ES-I3 (cell line): ENCODE measurements at regions not wholly inside any gene's neighbourhood (a gene's known extent, or its start where the extent isn't known, plus 50 kb on each side); places are given as distances from the start of the nearest gene placed in this dataset.
"Not testable (repeated sequence)": the region's sequence is repeated elsewhere in the genome, so short reads cannot be mapped to it uniquely, and the experiment has no call there.

Experiments used
- H3K36me3 ChIP-seq: 2 replicates; pipeline ENCODE4 v1.6.1; 2013; ENCODE audit warnings: mild to moderate bottlenecking, low read length, control low read depth, moderate library complexity; ENCODE audit not compliant: insufficient read depth
- H3K4me1 ChIP-seq: 2 replicates; pipeline ENCODE4 v1.6.1; 2013; ENCODE audit warnings: mild to moderate bottlenecking, control low read depth, low read length; ENCODE audit not compliant: insufficient read depth
- H3K9ac ChIP-seq: 2 replicates; pipeline ENCODE4 v1.6.1; 2013; ENCODE audit warnings: low read depth, mild to moderate bottlenecking, low read length, moderate library complexity
- H3K9me3 ChIP-seq: 2 replicates; pipeline ENCODE4 v1.6.1; 2013; ENCODE audit warnings: mild to moderate bottlenecking, low read length, moderate library complexity; ENCODE audit not compliant: control insufficient read depth, insufficient read depth

- H3K36me3 ChIP-seq, H3K9ac ChIP-seq: not testable (repeated sequence)
Observed at GRCh38 chr22:22338778-22339177, 94.2 kb downstream of the VPREB1 start.

GRCh38 chr22:22341736-22342135 lies 97.2 kb downstream of the VPREB1 start:
- H3K4me1 ChIP-seq = no peaks in the 10 kb centered on the region
- no peak overlapping the region for H3K9ac ChIP-seq

More at GRCh38 chr22:22338778-22339177, 94.2 kb downstream of the VPREB1 start:
- H3K9me3 ChIP-seq, H3K4me1 ChIP-seq: not testable (repeated sequence)

GRCh38 chr22:22342697-22343580 lies 98.4 kb downstream of the VPREB1 start:
- H3K9me3 ChIP-seq = no peaks in the 10 kb centered on the region
- H3K9ac ChIP-seq = no peak overlapping the region
- no peaks in the 10 kb centered on the region for H3K4me1 ChIP-seq
- H3K36me3 ChIP-seq = no peaks in the 10 kb centered on the region

More at GRCh38 chr22:22341736-22342135, 97.2 kb downstream of the VPREB1 start:
- Histone ChIP-seq H3K36me3 (no peaks in the 10 kb centered on the region), H3K9me3 (no peaks in the 10 kb centered on the region)

GRCh38 chr22:22343581-22344296 lies 99.2 kb downstream of the VPREB1 start:
- no peaks in the 10 kb centered on the region for H3K36me3 ChIP-seq
- H3K9me3 ChIP-seq = no peaks in the 10 kb centered on the region
- H3K4me1 ChIP-seq = peaks cover 5% of the 10 kb centered on the region
- no peak overlapping the region for H3K9ac ChIP-seq

- Histone ChIP-seq H3K4me1 (peaks cover 12% of the 10 kb centered on the region), H3K36me3 (no peaks in the 10 kb centered on the region), H3K9ac (no peak overlapping the region), H3K9me3 (no peaks in the 10 kb centered on the region)
Observed at GRCh38 chr22:22344430-22344829, 99.8 kb downstream of the VPREB1 start.

GRCh38 chr22:22345781-22346180 lies 101.2 kb downstream of the VPREB1 start:
- Histone ChIP-seq H3K4me1 (peaks cover 17% of the 10 kb centered on the region), H3K36me3 (no peaks in the 10 kb centered on the region), H3K9me3 (no peaks in the 10 kb centered on the region), H3K9ac (no peak overlapping the region)

- no peaks in the 10 kb centered on the region for H3K9me3 ChIP-seq
- no peaks in the 10 kb centered on the region for H3K36me3 ChIP-seq
- peaks cover 17% of the 10 kb centered on the region for H3K4me1 ChIP-seq
- H3K9ac ChIP-seq = no peak overlapping the region
Observed at GRCh38 chr22:22346401-22347107, 102.0 kb downstream of the VPREB1 start.

GRCh38 chr22:22348127-22348814 lies 103.7 kb downstream of the VPREB1 start:
- Histone ChIP-seq H3K9me3 (no peaks in the 10 kb centered on the region), H3K9ac (no peak overlapping the region), H3K36me3 (no peaks in the 10 kb centered on the region), H3K4me1 (peaks cover 17% of the 10 kb centered on the region)

GRCh38 chr22:22348815-22349454 lies 104.3 kb downstream of the VPREB1 start:
- H3K36me3 ChIP-seq = no peaks in the 10 kb centered on the region
- no peaks in the 10 kb centered on the region for H3K9me3 ChIP-seq
- H3K4me1 ChIP-seq = peaks cover 17% of the 10 kb centered on the region
- H3K9ac ChIP-seq = no peak overlapping the region

GRCh38 chr22:22349455-22349836 lies 104.9 kb downstream of the VPREB1 start:
- Histone ChIP-seq H3K9ac (no peak overlapping the region), H3K9me3 (no peaks in the 10 kb centered on the region), H3K36me3 (no peaks in the 10 kb centered on the region), H3K4me1 (peaks cover 17% of the 10 kb centered on the region)

GRCh38 chr22:22351366-22351765 lies 106.8 kb downstream of the VPREB1 start:
- H3K4me1 ChIP-seq = peaks cover 17% of the 10 kb centered on the region
- no peaks in the 10 kb centered on the region for H3K36me3 ChIP-seq
- H3K9ac ChIP-seq = no peak overlapping the region
- no peaks in the 10 kb centered on the region for H3K9me3 ChIP-seq

- H3K9me3 ChIP-seq = no peaks in the 10 kb centered on the region
- H3K9ac ChIP-seq = no peak overlapping the region
- H3K36me3 ChIP-seq = no peaks in the 10 kb centered on the region
- peaks cover 17% of the 10 kb centered on the region for H3K4me1 ChIP-seq
Observed at GRCh38 chr22:22352371-22352999, 107.9 kb downstream of the VPREB1 start.

GRCh38 chr22:22355096-22355834 lies 110.7 kb downstream of the VPREB1 start:
- no peaks in the 10 kb centered on the region for H3K9me3 ChIP-seq
- H3K36me3 ChIP-seq = no peaks in the 10 kb centered on the region
- H3K9ac ChIP-seq = no peak overlapping the region
- no peaks in the 10 kb centered on the region; the same call in 1 of the 2 replicates for H3K4me1 ChIP-seq
